DOHH2 (cell line): ENCODE measurements at regions not wholly inside any gene's neighbourhood (a gene's known extent, or its start where the extent isn't known, plus 50 kb on each side); places are given as distances from the start of the nearest gene placed in this dataset.

Experiments used
- H3F3A ChIP-seq: fragments of 200-600 bp; sonication (generic), shearing (Covaris generic); 2 replicates; pipeline ENCODE4 v1.6.0; 2016; ENCODE audit warnings: antibody characterized with exemption, mild to moderate bottlenecking; ENCODE audit not compliant: control insufficient read depth, insufficient read depth
- H3K27ac ChIP-seq: fragments of 200-600 bp; sonication (generic); 2 replicates; pipeline ENCODE4 v1.5.1; 2014; ENCODE audit warnings: low read depth, mild to moderate bottlenecking, low read length, moderate library complexity
- H3K27me3 ChIP-seq: fragments of 200-600 bp; sonication (generic); 2 replicates; pipeline ENCODE4 v1.6.1; 2014; ENCODE audit warnings: mild to moderate bottlenecking, low read length, mixed read lengths; ENCODE audit not compliant: control insufficient read depth
- H3K36me3 ChIP-seq: fragments of 200-600 bp; sonication (generic); 2 replicates; pipeline ENCODE4 v1.6.1; 2014; ENCODE audit warnings: mild to moderate bottlenecking, low read length, moderate library complexity, mixed read lengths; ENCODE audit not compliant: control insufficient read depth
- H3K4me1 ChIP-seq: fragments of 200-600 bp; sonication (generic); 2 replicates; pipeline ENCODE4 v1.6.1; 2014; ENCODE audit warnings: mild to moderate bottlenecking, low read length, mixed read lengths; ENCODE audit not compliant: control insufficient read depth
- H3K4me2 ChIP-seq: fragments of 200-600 bp; sonication (generic); 2 replicates; pipeline ENCODE4 v1.6.0; 2014; ENCODE audit warnings: mild to moderate bottlenecking, low read length, moderate library complexity
- H3K4me3 ChIP-seq: fragments of 200-600 bp; sonication (generic); 2 replicates; pipeline ENCODE4 v1.5.1; 2014; ENCODE audit warnings: mild to moderate bottlenecking, low read length, mixed read lengths
- H3K79me2 ChIP-seq: fragments of 200-600 bp; sonication (generic); 2 replicates; pipeline ENCODE4 v1.6.1; 2014; ENCODE audit warnings: mild to moderate bottlenecking, low read length, mixed read lengths; ENCODE audit not compliant: control insufficient read depth
- H3K9me2 ChIP-seq: fragments of 200-600 bp; sonication (generic); replicated peaks from 2 replicates; pipeline ENCODE4 v1.6.1; 2014; ENCODE audit warnings: mild to moderate bottlenecking, low read length, mixed read lengths; ENCODE audit not compliant: control insufficient read depth
- H3K9me3 ChIP-seq: fragments of 200-600 bp; sonication (generic); 2 replicates; pipeline ENCODE4 v1.6.1; 2014; ENCODE audit warnings: antibody characterized with exemption, low read length, mixed read lengths; ENCODE audit not compliant: control insufficient read depth, insufficient read depth
- H4K20me1 ChIP-seq: fragments of 200-600 bp; sonication (generic); 2 replicates; pipeline ENCODE4 v1.6.0; 2014; ENCODE audit warnings: low read depth, mild to moderate bottlenecking, antibody characterized with exemption, low read length, moderate library complexity; ENCODE audit not compliant: control insufficient read depth, insufficient read depth
- CTCF ChIP-seq: fragments of 200-600 bp; sonication (generic); IDR thresholded peaks from one replicate; pipeline ENCODE4 v1.5.1; 2014; ENCODE audit warnings: antibody characterized with exemption, mild to moderate bottlenecking, low read depth, low read length; ENCODE audit not compliant: poor library complexity, severe bottlenecking
- EZH2phosphoT487 ChIP-seq: fragments of 200-600 bp; sonication (generic); IDR thresholded peaks from 2 replicates; pipeline ENCODE4 v1.6.1; 2017; ENCODE audit warnings: borderline replicate concordance, mild to moderate bottlenecking, antibody characterized with exemption, low read length, moderate library complexity, mixed read lengths

- Histone ChIP-seq H3F3A (no peaks in the 10 kb centered on the region), H3K4me1 (no peaks in the 10 kb centered on the region)
Observed at GRCh38 chr2:66036948-66037347, 398.0 kb upstream of the MEIS1 start.

GRCh38 chr2:66034467-66034866, 400.5 kb upstream of the MEIS1 start:
- no peaks in the 10 kb centered on the region for H3F3A ChIP-seq
- H3K79me2 ChIP-seq, result no peaks in the 10 kb centered on the region
- no peak overlapping the region for H3K4me3 ChIP-seq
- no peaks in the 10 kb centered on the region for H3K9me2 ChIP-seq
- no peak overlapping the region for H3K27ac ChIP-seq
- no peaks in the 10 kb centered on the region for H4K20me1 ChIP-seq
- H3K4me1 ChIP-seq, result no peaks in the 10 kb centered on the region
- TF ChIP-seq CTCF, result no peak
- no peak for TF ChIP-seq EZH2phosphoT487
- H3K36me3 ChIP-seq, result no peaks in the 10 kb centered on the region
- H3K27me3 ChIP-seq, result no peaks in the 10 kb centered on the region
- H3K9me3 ChIP-seq, result no peaks in the 10 kb centered on the region
- H3K4me2 ChIP-seq, result no peak overlapping the region

More at GRCh38 chr2:66036948-66037347, 398.0 kb upstream of the MEIS1 start:
- no peaks in the 10 kb centered on the region for H3K27me3 ChIP-seq
- no peak for TF ChIP-seq CTCF
- no peak for TF ChIP-seq EZH2phosphoT487
- no peak overlapping the region for H3K4me3 ChIP-seq
- H3K36me3 ChIP-seq, result no peaks in the 10 kb centered on the region
- no peaks in the 10 kb centered on the region for H4K20me1 ChIP-seq
- H3K27ac ChIP-seq, result no peak overlapping the region
- no peaks in the 10 kb centered on the region for H3K79me2 ChIP-seq
- no peak overlapping the region for H3K4me2 ChIP-seq
- H3K9me2 ChIP-seq, result no peaks in the 10 kb centered on the region
- H3K9me3 ChIP-seq, result no peaks in the 10 kb centered on the region

GRCh38 chr2:66032226-66032775, 402.6 kb upstream of the MEIS1 start:
- H3K4me1 ChIP-seq, result no peaks in the 10 kb centered on the region

More at GRCh38 chr2:66032226-66032775, 402.6 kb upstream of the MEIS1 start:
- Histone ChIP-seq H3K4me3 (no peak overlapping the region), H3K27ac (no peak overlapping the region), H3F3A (no peaks in the 10 kb centered on the region), H3K36me3 (no peaks in the 10 kb centered on the region), H3K4me2 (no peak overlapping the region), H4K20me1 (no peaks in the 10 kb centered on the region), H3K9me2 (no peaks in the 10 kb centered on the region), H3K27me3 (no peaks in the 10 kb centered on the region), H3K9me3 (no peaks in the 10 kb centered on the region), H3K79me2 (no peaks in the 10 kb centered on the region)
- TF ChIP-seq EZH2phosphoT487 (no peak), CTCF (no peak)
